Left ventricle myocardium inferior (tissue), 1 donor: ENCODE measurements at regions not wholly inside any gene's neighbourhood (a gene's known extent, or its start where the extent isn't known, plus 50 kb on each side); places are given as distances from the start of the nearest gene placed in this dataset.

Experiments
- DNase-seq: peaks from one replicate; pipeline ENCODE4 v3.0.0-alpha.2; 2020
- H3K27ac ChIP-seq: fragments of 200-600 bp; replicated peaks from 2 replicates; pipeline ENCODE4 v1.8.0; 2021
- H3K27me3 ChIP-seq: fragments of 200-600 bp; 2 replicates; pipeline ENCODE4 v1.8.0; 2021; ENCODE audit warnings: low read depth
- H3K36me3 ChIP-seq: fragments of 200-600 bp; 2 replicates; pipeline ENCODE4 v1.8.0; 2021
- H3K4me1 ChIP-seq: fragments of 200-600 bp; 2 replicates; pipeline ENCODE4 v1.8.0; 2021
- H3K4me3 ChIP-seq: fragments of 200-600 bp; 2 replicates; pipeline ENCODE4 v1.8.0; 2021; ENCODE audit warnings: mild to moderate bottlenecking, moderate library complexity
- H3K9me3 ChIP-seq: fragments of 200-600 bp; replicated peaks from 2 replicates; pipeline ENCODE4 v1.8.0; 2021
- CTCF ChIP-seq: fragments of 200-600 bp; IDR thresholded peaks from 2 replicates; pipeline ENCODE4 v1.8.0; 2021; ENCODE audit warnings: antibody characterized with exemption, mild to moderate bottlenecking, borderline replicate concordance
- intact Hi-C: fragments of 100-400 bp; cut with micrococcal nuclease; formaldehyde crosslinking; loops from one replicate; pipeline ENCODE4 v1.11.0; 2022
- donor health status: DM: no; HTN: yes; CAD: no; lungs with severe emphysema.

DNA sequence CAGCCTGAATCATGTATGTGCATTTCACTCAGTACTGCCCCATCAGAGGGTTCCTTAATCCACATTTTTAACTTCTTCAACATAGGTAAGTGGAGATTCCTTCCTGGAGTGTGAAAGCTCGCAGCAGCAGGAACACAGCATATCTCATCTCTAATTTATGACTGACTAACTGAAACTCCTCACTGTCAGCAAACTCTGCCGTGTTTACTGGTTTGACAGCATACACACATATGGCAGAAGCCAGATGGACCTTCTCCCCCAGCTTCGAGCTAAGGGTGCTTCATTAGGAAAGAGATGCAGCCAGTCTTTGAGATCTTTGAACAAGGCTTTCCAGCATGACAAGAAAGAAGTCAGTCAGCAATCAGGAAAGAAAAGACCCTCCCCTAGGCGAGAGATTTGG is 200.3 kb upstream of the ACVR2A start:
- H3K36me3 ChIP-seq = no peaks in the 10 kb centered on the region
- intact Hi-C loops = no loop called here

GRCh38 chr2:147642765-147643164 is 202.1 kb upstream of the ACVR2A start:
- no peaks in the 10 kb centered on the region for H3K27me3 ChIP-seq
- intact Hi-C loops = no loop called here
- no peaks in the 10 kb centered on the region for H3K36me3 ChIP-seq
- no peak overlapping the region for H3K4me3 ChIP-seq
- H3K27ac ChIP-seq = no peak overlapping the region
- no peak for TF ChIP-seq CTCF
- no peak for DNase-seq
- no peaks in the 10 kb centered on the region for H3K4me1 ChIP-seq
- no peaks in the 10 kb centered on the region for H3K9me3 ChIP-seq

More for the DNA sequence above, 200.3 kb upstream of the ACVR2A start:
- DNase-seq = no peak
- H3K9me3 ChIP-seq = no peaks in the 10 kb centered on the region
- no peak overlapping the region for H3K27ac ChIP-seq
- TF ChIP-seq CTCF = no peak
- no peak overlapping the region for H3K4me3 ChIP-seq
- no peaks in the 10 kb centered on the region for H3K27me3 ChIP-seq
- no peaks in the 10 kb centered on the region for H3K4me1 ChIP-seq

GRCh38 chr2:147641651-147642050 is 203.2 kb upstream of the ACVR2A start:
- Histone ChIP-seq H3K4me3 (no peak overlapping the region), H3K27me3 (no peaks in the 10 kb centered on the region), H3K9me3 (no peaks in the 10 kb centered on the region), H3K4me1 (no peaks in the 10 kb centered on the region), H3K27ac (no peak overlapping the region), H3K36me3 (no peaks in the 10 kb centered on the region)
- TF ChIP-seq CTCF = no peak
- DNase-seq = no peak
- intact Hi-C loops = no loop called here

GRCh38 chr2:147639891-147640290 is 204.9 kb upstream of the ACVR2A start:
- Histone ChIP-seq H3K9me3 (no peaks in the 10 kb centered on the region), H3K27ac (no peak overlapping the region), H3K27me3 (no peaks in the 10 kb centered on the region), H3K4me1 (no peaks in the 10 kb centered on the region), H3K4me3 (no peak overlapping the region), H3K36me3 (no peaks in the 10 kb centered on the region)
- intact Hi-C loops = no loop called here
- DNase-seq = no peak
- no peak for TF ChIP-seq CTCF

DNA sequence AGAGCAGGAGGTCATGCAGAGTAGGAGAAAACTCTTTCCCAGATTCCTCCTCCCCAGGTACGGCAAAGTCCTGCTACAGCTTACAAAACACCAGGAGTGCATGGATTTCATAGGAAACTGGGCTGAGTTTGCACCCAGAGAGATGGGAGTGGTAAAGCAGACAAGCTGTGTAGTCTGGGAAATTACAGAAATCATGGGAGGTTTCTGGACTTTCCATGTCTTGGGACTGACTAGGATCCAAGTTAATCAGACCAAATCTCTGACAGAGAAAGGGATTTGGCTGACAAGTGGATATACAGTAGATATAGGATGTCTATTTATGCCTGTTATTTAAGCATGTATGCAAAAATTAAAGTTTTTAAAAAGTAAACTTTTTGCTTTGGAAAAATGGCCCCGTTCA is 205.4 kb upstream of the ACVR2A start:
- no peaks in the 10 kb centered on the region for H3K4me1 ChIP-seq
- TF ChIP-seq CTCF = no peak
- no peak overlapping the region for H3K27ac ChIP-seq
- intact Hi-C loops = no loop called here
- DNase-seq = no peak
- no peaks in the 10 kb centered on the region for H3K36me3 ChIP-seq
- no peaks in the 10 kb centered on the region for H3K27me3 ChIP-seq
- H3K9me3 ChIP-seq = no peaks in the 10 kb centered on the region
- H3K4me3 ChIP-seq = no peak overlapping the region

- no peaks in the 10 kb centered on the region for H3K4me1 ChIP-seq
- TF ChIP-seq CTCF = no peak
- no peaks in the 10 kb centered on the region for H3K9me3 ChIP-seq
- intact Hi-C loops = no loop called here
- no peaks in the 10 kb centered on the region for H3K36me3 ChIP-seq
- no peak overlapping the region for H3K27ac ChIP-seq
- DNase-seq = no peak
- no peaks in the 10 kb centered on the region for H3K27me3 ChIP-seq
- H3K4me3 ChIP-seq = no peak overlapping the region
Observed at GRCh38 chr2:147636886-147637285, 207.9 kb upstream of the ACVR2A start.
